UCSD-AML1 (cell line): ENCODE measurements at regions not wholly inside any gene's neighbourhood (a gene's known extent, or its start where the extent isn't known, plus 50 kb on each side); places are given as distances from the start of the nearest gene placed in this dataset.

ENCODE experiments used
- DNase-seq: peaks from one replicate; lab custom pipeline; 2025; ENCODE audit not compliant: unreplicated experiment; lab: John Stamatoyannopoulos, UW

- no peak for DNase-seq
Measured at GRCh38 chr5:62727861-62728260, 149.2 kb downstream of the LRRC70 start.

GRCh38 chr5:62727184-62727583 is 148.6 kb downstream of the LRRC70 start:
- DNase-seq: no peak

- DNase-seq: no peak
Measured at GRCh38 chr5:62722360-62722759, 143.7 kb downstream of the LRRC70 start.

GRCh38 chr5:62720031-62720441 is 141.4 kb downstream of the LRRC70 start:
- DNase-seq: peak; percentile 53

GRCh38 chr5:62719061-62719720 is 140.6 kb downstream of the LRRC70 start:
- DNase-seq: no peak

GRCh38 chr5:62718324-62718723 is 139.7 kb downstream of the LRRC70 start:
- no peak for DNase-seq

GRCh38 chr5:62717301-62717933 is 138.8 kb downstream of the LRRC70 start:
- no peak for DNase-seq

GRCh38 chr5:62714296-62714695 is 135.7 kb downstream of the LRRC70 start:
- DNase-seq: no peak

GRCh38 chr5:62708481-62709325 is 130.1 kb downstream of the LRRC70 start:
- DNase-seq: no peak

- DNase-seq: no peak
Measured at GRCh38 chr5:62707563-62707962, 128.9 kb downstream of the LRRC70 start.

GRCh38 chr5:62707131-62707530 is 128.5 kb downstream of the LRRC70 start:
- no peak for DNase-seq

GRCh38 chr5:62705022-62705421 is 126.4 kb downstream of the LRRC70 start:
- DNase-seq: no peak

GRCh38 chr5:62702126-62702525 is 123.5 kb downstream of the LRRC70 start:
- DNase-seq: no peak

- DNase-seq: no peak
Measured at GRCh38 chr5:62701036-62701435, 122.4 kb downstream of the LRRC70 start.

- no peak for DNase-seq
Measured at GRCh38 chr5:62698756-62699155, 120.1 kb downstream of the LRRC70 start.

GRCh38 chr5:62695274-62695673 is 116.7 kb downstream of the LRRC70 start:
- DNase-seq: no peak

- DNase-seq: no peak
Measured at GRCh38 chr5:62692946-62693713, 114.5 kb downstream of the LRRC70 start.

GRCh38 chr5:62691946-62692345 is 113.3 kb downstream of the LRRC70 start:
- DNase-seq: no peak

GRCh38 chr5:62690421-62690820 is 111.8 kb downstream of the LRRC70 start:
- no peak for DNase-seq

GRCh38 chr5:62689599-62690368 is 111.2 kb downstream of the LRRC70 start:
- no peak for DNase-seq
